Skeletal muscle satellite cell (primary cell): ENCODE measurements at regions not wholly inside any gene's neighbourhood (a gene's known extent, or its start where the extent isn't known, plus 50 kb on each side); places are given as distances from the start of the nearest gene placed in this dataset.
"Not testable (repeated sequence)": the region's sequence is repeated elsewhere in the genome, so short reads cannot be mapped to it uniquely, and the experiment has no call there.

ENCODE experiments used
- H3K27me3 ChIP-seq: 2 replicates; pipeline ENCODE4 v1.7.0; 2013; ENCODE audit warnings: low read length; ENCODE audit not compliant: control insufficient read depth, insufficient read depth
- H3K36me3 ChIP-seq: 2 replicates; pipeline ENCODE4 v1.7.0; 2013; ENCODE audit warnings: mild to moderate bottlenecking, control low read depth, low read length; ENCODE audit not compliant: insufficient read depth
- H3K4me1 ChIP-seq: 2 replicates; pipeline ENCODE4 v1.7.0; 2013; ENCODE audit warnings: low read length; ENCODE audit not compliant: control insufficient read depth, insufficient read depth
- H3K4me2 ChIP-seq: 2 replicates; pipeline ENCODE4 v1.7.0; 2013; ENCODE audit warnings: mild to moderate bottlenecking, low read length
- H3K4me3 ChIP-seq: 2 replicates; pipeline ENCODE4 v1.7.0; 2013; ENCODE audit warnings: low read length
- H3K9ac ChIP-seq: 2 replicates; pipeline ENCODE4 v1.7.0; 2013; ENCODE audit warnings: mild to moderate bottlenecking, low read depth, low read length, moderate library complexity
- H3K9me3 ChIP-seq: replicated peaks from 2 replicates; pipeline ENCODE4 v1.7.0; 2013; ENCODE audit warnings: mild to moderate bottlenecking, control low read depth, low read length

DNA sequence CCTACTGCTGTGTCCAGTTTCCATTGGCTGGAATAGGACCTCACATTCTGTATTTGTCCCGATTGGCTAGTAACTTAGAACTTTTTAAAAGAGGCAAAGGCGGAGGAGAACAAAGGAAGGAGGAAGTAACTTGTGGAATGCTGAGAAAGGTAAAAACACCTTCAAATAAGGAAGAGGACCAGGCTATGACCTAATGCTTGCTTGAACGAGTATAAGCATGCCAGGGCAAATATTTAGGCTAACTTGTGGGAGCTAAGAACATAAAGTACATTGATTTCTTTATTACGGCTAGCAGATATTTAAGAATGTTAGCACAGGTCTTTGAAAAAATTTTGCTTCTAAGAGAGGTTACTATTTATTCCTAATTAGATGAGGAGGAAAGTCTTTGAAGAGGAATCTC is 214.5 kb upstream of the CENPE start:
- H3K9me3 ChIP-seq, H3K4me2 ChIP-seq: not testable (repeated sequence)

DNA sequence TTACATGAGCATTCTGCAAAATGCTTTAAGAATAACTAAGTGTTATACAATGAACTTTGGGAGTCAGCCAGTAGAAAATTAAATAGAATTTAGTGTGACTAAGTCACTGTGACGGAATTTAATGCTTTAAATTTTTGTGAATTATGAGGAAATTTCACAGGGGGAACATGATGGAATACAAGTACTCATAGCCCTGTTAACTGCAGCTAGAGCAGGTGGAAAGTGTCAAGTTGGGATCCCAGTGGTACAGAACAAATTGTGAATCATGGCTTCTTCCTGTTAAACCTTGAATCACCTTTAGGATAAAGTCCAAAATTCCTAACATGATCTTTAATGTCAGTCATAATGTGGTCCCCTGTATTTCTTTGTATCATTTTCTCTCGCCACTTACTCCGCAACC is 212.2 kb upstream of the CENPE start:
- H3K4me3 ChIP-seq = no peak overlapping the region
- no peaks in the 10 kb centered on the region for H3K27me3 ChIP-seq
- H3K36me3 ChIP-seq = no peaks in the 10 kb centered on the region
- H3K9me3 ChIP-seq = no peaks in the 10 kb centered on the region
- no peak overlapping the region for H3K4me2 ChIP-seq
- no peak overlapping the region for H3K9ac ChIP-seq
- H3K4me1 ChIP-seq = no peaks in the 10 kb centered on the region

More for the DNA sequence above, 214.5 kb upstream of the CENPE start:
- not testable (repeated sequence) for H3K4me1 ChIP-seq, H3K9ac ChIP-seq, H3K36me3 ChIP-seq, H3K27me3 ChIP-seq, H3K4me3 ChIP-seq

DNA sequence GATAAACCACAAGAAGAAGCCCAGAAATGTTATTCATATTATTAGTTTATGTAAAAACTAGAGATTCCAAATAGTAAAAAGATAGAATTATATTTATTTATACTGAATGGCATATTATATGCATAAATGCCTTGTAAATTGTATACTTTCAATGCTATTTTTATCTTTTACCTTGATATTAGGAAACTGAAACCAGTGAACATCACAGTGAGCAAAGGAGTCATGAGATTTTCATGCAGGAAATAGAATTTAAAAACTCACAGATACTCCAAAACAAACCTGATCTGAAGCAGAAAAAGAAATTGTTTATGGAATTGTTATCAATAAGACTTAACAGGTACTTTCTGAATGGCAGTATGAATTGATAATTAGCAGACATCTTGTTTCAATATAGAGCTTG is 207.3 kb upstream of the CENPE start:
- H3K4me2 ChIP-seq = no peak overlapping the region
- no peak overlapping the region for H3K4me3 ChIP-seq
- H3K27me3 ChIP-seq = no peaks in the 10 kb centered on the region
- no peaks in the 10 kb centered on the region for H3K4me1 ChIP-seq
- no peak overlapping the region for H3K9ac ChIP-seq
- no peaks in the 10 kb centered on the region for H3K9me3 ChIP-seq
- no peaks in the 10 kb centered on the region for H3K36me3 ChIP-seq

DNA sequence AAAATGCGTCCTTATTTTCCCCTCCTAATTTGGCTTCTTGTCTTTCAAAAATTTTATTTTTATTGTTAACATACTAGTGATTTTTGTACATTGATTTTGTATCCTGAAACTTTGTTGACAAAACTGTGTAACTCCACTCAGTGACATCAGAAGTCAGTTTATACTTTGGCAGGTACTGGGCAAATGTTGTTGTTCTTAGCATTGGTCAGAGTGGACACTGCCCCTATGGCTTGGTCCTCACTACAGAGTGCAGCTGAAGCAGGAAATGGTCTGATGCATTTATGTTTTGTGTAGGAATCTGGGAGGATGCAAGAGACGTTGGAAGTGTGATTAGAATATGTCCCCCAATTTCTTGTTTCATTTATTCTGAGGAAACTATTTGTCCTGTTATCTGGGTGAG is 205.5 kb upstream of the CENPE start:
- no peaks in the 10 kb centered on the region for H3K36me3 ChIP-seq
- H3K4me2 ChIP-seq = no peak overlapping the region
- no peaks in the 10 kb centered on the region for H3K27me3 ChIP-seq
- no peak overlapping the region for H3K4me3 ChIP-seq
- no peaks in the 10 kb centered on the region for H3K9me3 ChIP-seq
- H3K4me1 ChIP-seq = no peaks in the 10 kb centered on the region
- H3K9ac ChIP-seq = no peak overlapping the region

DNA sequence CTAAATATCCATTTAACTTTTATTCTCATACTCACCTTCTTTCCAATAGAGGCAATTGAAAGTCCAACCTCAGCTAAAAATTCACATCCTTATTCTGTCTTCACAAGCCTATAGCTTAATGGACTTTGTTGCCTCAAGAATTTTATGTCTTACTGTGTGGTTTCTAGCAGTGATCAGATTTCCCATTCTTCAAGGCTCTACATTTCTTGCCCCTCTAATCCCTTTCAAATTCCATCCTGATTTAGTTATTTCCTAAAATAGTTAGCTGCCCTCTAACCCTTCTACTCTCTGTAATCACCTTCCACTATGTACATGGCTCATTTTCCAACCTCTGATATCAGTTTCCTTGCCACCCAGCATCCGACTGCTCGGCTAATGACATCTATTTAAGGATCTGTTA is 204.1 kb upstream of the CENPE start:
- no peak overlapping the region for H3K4me3 ChIP-seq
- no peaks in the 10 kb centered on the region for H3K9me3 ChIP-seq
- no peak overlapping the region for H3K9ac ChIP-seq
- H3K4me1 ChIP-seq = no peaks in the 10 kb centered on the region
- no peak overlapping the region for H3K4me2 ChIP-seq
- no peaks in the 10 kb centered on the region for H3K27me3 ChIP-seq
- no peaks in the 10 kb centered on the region for H3K36me3 ChIP-seq

DNA sequence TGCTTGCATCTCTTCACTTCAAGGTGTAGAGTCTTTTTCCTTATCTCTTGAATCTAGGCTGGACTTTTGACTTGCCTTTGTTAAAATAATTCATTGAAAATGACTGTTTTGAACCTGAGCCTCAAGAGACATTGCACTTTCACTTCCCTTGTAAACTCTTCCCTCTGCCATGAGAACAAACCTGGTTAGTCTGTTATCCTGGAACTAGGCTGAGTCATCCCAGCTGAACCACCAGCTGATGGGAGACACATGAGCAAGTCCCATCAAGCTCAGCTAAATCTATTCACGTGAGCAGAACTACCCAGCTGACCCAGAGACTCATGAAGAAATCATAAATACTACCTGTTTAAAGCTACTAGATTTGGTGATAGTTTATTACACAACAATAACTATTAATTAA is 202.3 kb upstream of the CENPE start:
- Histone ChIP-seq H3K4me1 (no peaks in the 10 kb centered on the region), H3K9me3 (no peaks in the 10 kb centered on the region)

DNA sequence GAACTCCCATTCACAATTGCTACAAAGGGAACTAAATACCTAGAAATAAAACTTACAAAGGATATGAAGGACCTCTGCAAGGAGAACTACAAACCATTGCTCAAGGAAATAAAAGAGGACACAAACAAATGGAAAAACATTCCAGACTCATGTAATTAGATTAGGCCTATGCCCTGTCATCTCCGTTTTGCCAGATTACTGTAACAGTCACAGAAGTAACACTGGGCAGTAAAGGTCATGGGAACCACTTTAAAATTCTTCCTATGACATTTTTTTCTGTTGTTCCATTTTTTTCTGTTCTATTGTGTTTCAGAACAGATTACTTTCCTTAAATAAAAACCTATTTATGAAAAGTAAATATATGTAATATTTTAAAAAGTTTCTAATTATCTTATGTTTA is 199.4 kb upstream of the CENPE start:
- H3K4me2 ChIP-seq = no peak overlapping the region
- no peaks in the 10 kb centered on the region for H3K36me3 ChIP-seq
- H3K9me3 ChIP-seq = no peaks in the 10 kb centered on the region
- H3K4me1 ChIP-seq = no peaks in the 10 kb centered on the region
- no peak overlapping the region for H3K9ac ChIP-seq
- H3K27me3 ChIP-seq = no peaks in the 10 kb centered on the region
- H3K4me3 ChIP-seq = no peak overlapping the region

More for the DNA sequence above, 202.3 kb upstream of the CENPE start:
- H3K4me3 ChIP-seq = no peak overlapping the region
- H3K36me3 ChIP-seq = no peaks in the 10 kb centered on the region
- no peak overlapping the region for H3K9ac ChIP-seq
- no peaks in the 10 kb centered on the region for H3K27me3 ChIP-seq
- no peak overlapping the region for H3K4me2 ChIP-seq

DNA sequence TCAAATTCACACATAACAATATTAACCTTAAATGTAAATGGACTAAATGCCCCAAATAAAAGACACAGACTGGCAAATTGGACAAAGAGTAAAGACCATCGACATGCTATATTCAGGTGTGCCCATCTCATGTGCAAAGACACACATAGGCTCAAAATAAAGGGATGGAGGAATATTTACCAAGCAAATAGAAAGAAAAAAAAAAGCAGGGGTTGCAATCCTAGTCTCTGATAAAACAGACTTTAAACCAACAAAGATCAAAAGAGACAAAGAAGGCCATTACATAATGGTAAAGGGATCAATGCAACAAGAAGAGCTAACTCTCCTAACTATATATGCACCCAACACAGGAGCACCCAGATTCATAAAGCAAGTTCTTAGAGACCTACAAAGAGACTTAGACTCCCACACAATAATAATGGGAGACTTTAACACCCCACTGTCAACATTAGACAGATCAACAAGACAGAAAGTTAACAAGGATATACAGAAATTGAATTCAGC is 189.4 kb upstream of the CENPE start:
- not testable (repeated sequence) for H3K9ac ChIP-seq, H3K4me2 ChIP-seq, H3K27me3 ChIP-seq, H3K36me3 ChIP-seq, H3K4me1 ChIP-seq, H3K4me3 ChIP-seq, H3K9me3 ChIP-seq

DNA sequence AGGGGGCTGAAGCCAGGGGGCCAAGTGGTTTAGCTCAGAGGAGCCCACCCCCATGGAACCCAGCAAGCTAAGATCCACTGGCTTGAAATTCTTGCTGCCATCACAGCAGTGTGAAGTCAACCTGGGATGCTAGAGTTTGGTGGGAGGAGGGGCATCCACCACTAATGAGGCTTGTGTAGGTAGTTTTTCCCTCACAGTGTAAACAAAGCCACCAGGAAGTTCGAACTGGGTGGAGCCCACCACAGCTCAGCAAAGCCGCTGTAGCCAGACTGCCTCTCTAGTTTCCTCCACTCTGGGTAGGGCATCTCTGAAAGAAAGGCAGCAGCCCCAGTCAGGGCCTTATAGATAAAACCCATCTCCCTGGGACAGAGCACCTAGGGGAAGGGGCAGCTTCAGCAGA is 187.4 kb upstream of the CENPE start:
- not testable (repeated sequence) for H3K9ac ChIP-seq, H3K4me2 ChIP-seq, H3K4me1 ChIP-seq, H3K9me3 ChIP-seq, H3K4me3 ChIP-seq, H3K36me3 ChIP-seq, H3K27me3 ChIP-seq

DNA sequence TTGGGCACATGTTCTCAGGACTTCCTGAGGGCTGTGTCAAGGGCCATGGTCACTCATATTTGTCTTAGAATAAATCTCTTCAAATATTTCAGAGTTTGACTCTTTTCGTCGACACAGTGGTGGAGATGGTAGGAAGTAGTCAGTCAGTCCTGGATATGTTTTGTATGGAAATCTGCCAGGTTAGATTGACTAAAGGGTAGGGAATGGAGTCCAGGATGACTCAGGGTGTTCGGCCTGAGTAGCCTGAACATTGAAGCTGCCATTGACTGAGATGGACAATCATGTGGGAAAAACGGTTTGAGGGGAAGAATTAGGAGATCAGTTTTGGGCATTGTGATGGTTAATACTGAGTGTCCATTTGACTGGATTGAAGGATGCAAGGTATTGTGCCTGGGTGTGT is 177.1 kb upstream of the CENPE start:
- peaks cover 7% of the 10 kb centered on the region for H3K4me1 ChIP-seq
- H3K9me3 ChIP-seq = no peaks in the 10 kb centered on the region
- H3K27me3 ChIP-seq = no peaks in the 10 kb centered on the region
- peak overlapping the region; percentile 50 for H3K4me2 ChIP-seq
- H3K4me3 ChIP-seq = no peak overlapping the region
- H3K9ac ChIP-seq = no peak overlapping the region
- no peaks in the 10 kb centered on the region for H3K36me3 ChIP-seq

DNA sequence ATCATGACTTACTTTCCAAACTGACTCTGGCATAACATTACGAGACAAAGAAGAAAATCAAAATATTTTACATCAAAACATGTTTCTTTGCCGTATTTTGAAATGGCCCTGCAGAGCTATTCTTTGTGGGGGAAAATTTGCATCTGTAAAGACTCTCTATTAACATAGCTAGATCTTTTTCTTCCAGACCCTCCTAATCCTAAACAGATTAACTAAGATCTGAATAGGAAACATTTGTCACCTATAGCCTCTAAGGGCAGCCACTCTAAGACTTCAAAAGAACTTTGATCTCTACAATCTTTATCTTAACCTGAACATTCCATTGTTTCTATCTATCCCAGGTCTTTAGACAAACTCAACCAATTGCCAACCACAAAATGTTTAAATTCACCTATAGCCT is 176.6 kb upstream of the CENPE start:
- Histone ChIP-seq H3K27me3 (no peaks in the 10 kb centered on the region), H3K4me2 (peak overlapping the region; percentile 50), H3K4me1 (peaks cover 7% of the 10 kb centered on the region), H3K9me3 (no peaks in the 10 kb centered on the region), H3K9ac (no peak overlapping the region), H3K36me3 (no peaks in the 10 kb centered on the region), H3K4me3 (no peak overlapping the region)

DNA sequence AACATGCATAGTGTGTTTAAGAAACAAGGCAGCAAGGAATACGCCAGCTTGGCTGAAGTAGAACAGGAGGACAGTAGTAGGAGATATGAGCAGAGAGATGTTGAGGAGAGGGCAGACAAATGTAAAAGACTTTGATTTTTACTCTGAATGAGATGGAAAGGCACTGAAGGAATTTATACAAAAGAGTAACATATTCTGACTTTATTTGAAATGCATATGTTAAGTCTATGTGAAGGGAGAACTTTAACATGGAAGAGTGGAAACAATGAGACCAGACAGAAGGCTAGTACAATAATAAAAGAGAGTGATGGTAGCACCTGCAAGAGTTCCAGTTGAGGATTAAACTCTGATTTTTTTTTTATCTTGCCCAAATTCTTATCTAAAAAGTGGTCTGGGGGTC is 176.2 kb upstream of the CENPE start:
- H3K9ac ChIP-seq = no peak overlapping the region
- no peaks in the 10 kb centered on the region for H3K36me3 ChIP-seq
- H3K9me3 ChIP-seq = no peaks in the 10 kb centered on the region
- H3K4me1 ChIP-seq = peaks cover 7% of the 10 kb centered on the region
- H3K27me3 ChIP-seq = no peaks in the 10 kb centered on the region
- no peak overlapping the region for H3K4me2 ChIP-seq
- no peak overlapping the region for H3K4me3 ChIP-seq
